HG02870 (cell line): ENCODE measurements at regions not wholly inside any gene's neighbourhood (a gene's known extent, or its start where the extent isn't known, plus 50 kb on each side); places are given as distances from the start of the nearest gene placed in this dataset.
"Not testable (repeated sequence)": the region's sequence is repeated elsewhere in the genome, so short reads cannot be mapped to it uniquely, and the experiment has no call there.

ENCODE experiments used
- ATAC-seq: cut with Tn5 transposase; IDR thresholded peaks from one replicate; pipeline ENCODE4 v1.9.1; 2021; ENCODE audit warnings: mild to moderate bottlenecking, moderate library complexity; ENCODE audit not compliant: unreplicated experiment

DNA sequence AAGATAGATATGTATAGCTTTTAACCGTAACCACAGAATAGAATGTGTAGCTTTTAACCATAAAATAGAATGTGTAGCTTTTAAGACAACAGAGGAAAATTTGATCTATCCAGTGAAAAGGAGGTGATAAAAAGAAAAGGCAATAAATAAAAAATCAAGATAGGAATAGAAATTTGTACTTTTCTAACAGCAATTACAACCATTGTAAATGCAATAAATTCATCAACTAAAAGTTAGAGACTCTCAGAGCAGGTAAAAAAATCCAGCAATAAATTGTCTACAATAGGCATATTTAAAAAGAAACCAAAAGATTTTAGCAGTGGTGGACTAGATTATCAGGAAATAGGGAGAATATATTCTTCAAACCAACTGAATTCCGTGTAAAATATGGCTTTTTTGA lies 63.8 kb upstream of the ABHD2 start:
- no peak for ATAC-seq

DNA sequence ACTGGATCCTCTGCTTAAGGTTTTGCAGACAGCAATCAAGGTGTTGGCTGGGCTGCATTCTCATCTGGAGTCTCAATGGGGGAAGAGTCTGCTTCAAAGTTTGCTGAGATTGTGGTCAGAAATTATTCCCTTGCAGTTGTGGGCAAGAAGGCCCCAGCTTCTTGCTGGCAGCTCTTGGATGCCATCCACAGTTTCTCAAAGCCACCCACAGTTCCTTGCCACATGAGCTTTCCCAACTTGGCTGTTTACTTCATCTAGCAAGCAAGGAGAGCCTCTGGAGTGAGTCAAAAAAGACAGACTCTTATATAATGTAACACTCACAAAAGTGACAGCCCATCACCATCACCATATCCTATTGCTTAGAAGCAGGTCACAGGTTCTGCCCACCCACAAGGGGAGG lies 62.1 kb upstream of the ABHD2 start:
- no peak for ATAC-seq

DNA sequence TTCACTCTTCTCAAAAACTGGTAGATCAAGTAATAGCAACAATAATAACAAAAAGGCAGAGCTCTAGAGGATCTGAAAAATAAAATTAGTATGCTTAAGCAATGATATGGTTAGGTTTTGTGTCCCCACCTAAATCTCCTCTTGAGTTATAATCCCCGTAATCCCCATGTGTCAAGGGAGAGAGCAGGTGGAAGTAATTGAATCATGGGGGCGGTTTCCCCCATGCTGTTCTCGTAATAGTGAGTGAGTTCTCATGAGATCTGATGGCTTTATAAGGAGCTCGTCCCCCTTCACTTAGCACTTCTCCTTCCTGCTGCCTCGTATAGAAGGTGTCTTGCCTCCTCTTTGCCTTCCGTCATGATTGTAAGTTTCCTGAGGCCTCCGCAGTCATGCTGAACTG lies 60.2 kb upstream of the ABHD2 start:
- no peak for ATAC-seq

DNA sequence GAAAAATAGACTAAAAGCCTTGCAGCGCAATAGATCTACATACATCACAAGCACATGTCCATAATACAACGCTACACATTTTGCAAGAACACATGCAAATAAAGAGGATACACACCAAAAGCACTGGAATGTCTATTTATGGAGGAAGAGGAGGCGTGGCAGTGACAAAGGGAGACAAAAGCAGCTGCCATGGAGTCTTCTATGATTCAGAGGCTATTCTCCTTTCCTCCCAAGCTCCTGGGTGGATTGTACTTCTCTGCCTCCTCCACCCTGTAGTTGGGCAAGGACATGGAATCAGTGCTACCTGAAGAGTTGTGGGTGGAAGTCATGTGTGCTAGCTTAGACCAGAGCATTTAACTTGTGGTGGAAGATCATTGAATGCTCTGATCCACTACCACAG lies 57.9 kb upstream of the ABHD2 start:
- ATAC-seq = no peak

DNA sequence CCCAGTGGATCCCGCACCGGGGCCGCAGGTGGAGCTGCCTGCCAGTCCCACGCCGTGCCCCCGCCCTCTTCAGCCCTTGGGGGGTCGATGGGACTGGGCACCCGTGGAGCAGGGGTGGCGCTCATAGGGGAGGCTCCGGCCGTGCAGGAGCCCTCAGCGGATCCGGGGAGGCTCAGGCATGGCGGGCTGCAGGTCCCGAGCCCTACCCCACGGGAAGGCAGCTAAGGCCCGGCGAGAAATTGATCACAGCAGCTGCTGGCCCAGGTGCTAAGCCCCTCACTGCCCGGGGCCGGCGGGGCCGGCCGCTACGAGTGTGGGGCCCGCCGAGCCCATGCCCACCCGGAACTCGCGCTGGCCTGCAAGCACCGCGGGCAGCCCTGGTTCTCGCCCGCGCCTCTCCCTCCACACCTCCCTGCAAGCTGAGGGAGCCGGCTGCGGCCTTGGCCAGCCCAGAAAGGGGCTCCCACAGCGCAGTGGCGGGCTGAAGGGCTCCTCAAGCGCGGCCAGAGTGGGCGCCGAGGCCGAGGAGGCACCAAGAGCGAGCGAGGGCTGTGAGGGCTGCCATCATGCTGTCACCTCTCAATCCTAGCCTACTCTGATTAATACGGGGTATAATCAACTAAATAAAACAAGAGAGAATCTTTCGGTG lies 56.5 kb upstream of the ABHD2 start:
- not testable (repeated sequence) for ATAC-seq

DNA sequence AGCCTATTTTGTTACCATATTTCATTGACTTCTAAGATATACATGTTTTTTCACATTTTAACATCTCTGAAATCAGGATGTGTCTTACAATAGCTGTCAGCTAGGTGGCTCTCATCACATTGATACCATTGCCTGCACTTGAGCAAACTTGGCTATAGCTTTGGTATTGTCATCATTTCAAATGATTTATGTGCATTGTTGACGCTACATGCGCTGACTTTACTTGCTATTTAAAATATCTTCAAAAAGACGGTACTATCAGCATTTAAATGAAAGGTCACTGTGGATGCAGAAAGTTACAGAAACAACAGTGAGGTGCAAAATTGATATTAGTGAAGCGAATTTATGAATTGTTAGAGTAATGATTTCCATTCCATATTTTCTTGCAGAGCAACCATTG lies 54.0 kb upstream of the ABHD2 start:
- no peak for ATAC-seq

DNA sequence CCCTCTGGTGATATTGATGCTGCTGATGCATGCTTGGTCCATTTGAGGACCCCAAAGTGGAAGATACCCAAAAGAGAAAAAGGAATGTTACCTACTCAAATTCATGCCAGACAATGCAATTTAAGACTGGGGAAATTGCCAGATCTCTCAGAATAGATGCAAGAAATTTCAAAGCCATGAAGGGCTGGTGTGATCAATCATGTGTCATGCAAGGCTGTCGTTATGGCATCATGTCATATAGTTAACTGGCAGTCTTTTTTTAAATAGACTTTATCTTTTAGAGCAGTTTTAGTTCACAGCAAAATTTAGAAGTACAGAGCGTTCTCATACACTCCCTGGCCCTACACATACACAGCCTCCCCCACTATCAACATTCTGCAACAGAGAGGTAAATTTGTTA lies 53.1 kb upstream of the ABHD2 start:
- no peak for ATAC-seq

DNA sequence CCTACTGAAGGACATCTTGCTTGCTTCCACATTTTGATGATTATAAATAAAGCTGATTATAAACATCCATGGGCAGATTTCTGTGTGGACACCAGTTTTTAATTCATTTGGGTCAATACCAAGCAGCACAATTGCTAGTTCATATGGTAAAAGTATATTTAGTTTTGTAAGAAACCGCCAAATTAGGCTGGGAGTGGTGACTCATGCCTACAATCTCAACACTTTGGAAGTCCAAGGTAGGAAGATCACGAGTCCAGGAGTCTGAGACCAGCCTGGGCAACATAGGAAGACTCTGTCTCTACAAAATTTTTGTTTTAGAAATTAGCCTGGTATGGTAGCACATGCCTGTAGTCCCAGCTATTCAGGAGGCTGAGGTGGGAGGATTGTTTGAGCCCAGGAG lies 52.6 kb upstream of the ABHD2 start:
- no peak for ATAC-seq

DNA sequence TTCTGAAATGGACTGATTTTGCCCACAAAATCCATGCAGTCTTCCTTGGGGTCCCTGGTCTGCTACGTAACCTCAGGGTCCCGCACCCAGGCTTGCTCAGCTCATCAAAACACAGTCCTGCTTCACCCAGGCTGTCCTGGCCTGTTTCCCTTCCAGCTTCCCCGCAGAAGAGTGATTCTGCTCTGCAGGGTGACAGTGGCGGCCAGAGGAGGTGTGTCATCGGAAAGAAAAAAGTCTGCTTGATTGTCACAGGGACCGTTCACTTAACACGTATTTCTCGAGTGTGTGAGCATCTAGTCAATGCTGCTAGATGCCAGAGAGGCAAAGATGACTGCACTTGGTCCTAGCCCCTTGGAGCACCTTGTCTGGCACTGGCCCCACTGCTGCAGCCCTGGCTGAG lies 50.1 kb upstream of the ABHD2 start:
- ATAC-seq = no peak
